ENCODE measurements at regions not wholly inside any gene's neighbourhood (a gene's known extent, or its start where the extent isn't known, plus 50 kb on each side); places are given as distances from the start of the nearest gene placed in this dataset.

DNA sequence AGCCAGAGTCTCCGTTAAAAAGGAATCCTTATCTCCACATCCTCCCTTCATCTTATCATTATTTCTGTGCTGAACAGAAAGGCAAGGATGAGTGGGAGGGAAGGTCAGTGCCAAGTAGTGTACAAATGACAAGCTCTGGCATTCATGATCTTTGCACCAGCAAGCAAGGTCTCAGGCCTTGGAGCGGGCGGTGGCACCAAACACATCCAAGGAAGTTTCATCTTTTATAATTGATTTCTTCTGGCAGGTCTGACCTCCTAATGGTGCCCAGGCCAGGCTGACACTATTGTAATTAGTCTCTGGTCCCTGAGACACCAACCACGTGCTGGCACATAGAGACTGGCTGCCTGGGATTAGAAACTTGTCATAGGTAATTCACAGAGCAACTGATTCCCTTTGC is 336.6 kb downstream of the EN1 start:
- DNase-seq (ENCODE audit: low read depth): no peak

- DNase-seq (ENCODE audit: low read depth): no peak
Observed at GRCh38 chr2:118509319-118510004, 338.0 kb downstream of the EN1 start.

DNA sequence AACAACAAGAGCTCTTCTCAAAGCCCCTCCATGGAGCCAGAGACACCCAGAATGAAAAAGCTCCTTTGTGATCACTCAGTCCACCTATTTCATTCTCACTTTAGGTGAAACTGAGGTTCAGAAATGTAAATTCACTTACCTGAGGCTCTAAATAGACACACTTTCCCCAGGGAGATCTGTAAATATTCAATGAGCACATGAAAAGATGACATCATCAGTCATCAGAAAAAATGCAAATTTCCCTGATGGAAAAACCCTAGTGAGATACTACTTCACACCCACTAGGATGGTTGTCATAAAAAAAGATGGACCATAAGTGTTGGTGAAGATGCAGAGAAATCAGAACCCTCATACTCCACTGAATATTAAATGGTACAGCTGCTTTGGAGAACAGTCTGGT is 339.2 kb downstream of the EN1 start:
- no peak for DNase-seq (ENCODE audit: low read depth)

DNA sequence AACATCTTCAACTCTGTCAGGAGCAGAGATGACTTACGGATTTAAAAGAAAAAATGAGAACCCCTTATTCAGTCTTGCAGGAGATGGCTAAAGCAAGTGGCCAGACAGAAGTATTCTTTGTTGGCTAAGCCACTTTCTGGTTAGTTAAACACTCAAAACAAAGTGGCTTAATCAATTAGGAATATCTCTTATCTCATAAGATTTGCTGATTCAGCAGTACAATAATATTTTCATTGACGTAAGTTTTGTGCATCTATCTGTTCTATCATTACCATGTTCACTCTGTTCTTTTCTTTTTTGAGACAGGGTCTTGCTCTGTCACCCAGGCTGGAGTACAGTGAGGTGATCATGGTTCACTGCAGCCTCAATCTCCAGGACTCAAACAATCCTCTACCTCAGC is 342.0 kb downstream of the EN1 start:
- DNase-seq (ENCODE audit: low read depth): no peak

- no peak for DNase-seq (ENCODE audit: low read depth)
Observed at GRCh38 chr2:118502106-118502505, 345.3 kb downstream of the EN1 start.

GRCh38 chr2:118498943-118499342 is 348.5 kb downstream of the EN1 start:
- DNase-seq (ENCODE audit: low read depth): no peak

- DNase-seq (ENCODE audit: low read depth): no peak
Observed at GRCh38 chr2:118496870-118497611, 350.4 kb downstream of the EN1 start.

DNA sequence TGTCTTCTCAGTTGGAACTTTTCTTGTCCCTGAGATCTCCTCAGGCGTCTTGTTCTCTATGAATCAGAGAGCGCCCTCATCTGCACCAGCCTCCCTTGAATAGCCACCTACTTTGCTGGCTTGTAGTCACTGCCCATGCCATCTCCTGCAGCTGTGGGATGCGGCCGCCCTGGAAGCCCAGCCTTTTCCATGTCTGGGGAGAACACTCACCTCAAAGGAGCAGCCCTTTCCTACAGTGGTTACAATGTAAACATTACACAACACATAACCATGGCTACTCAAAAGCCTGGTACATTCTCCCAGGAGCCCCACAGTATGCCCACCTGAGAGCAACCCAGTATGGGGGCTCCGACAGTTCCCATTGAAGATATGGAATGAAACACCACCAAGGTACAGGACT is 351.0 kb downstream of the EN1 start:
- DNase-seq (ENCODE audit: low read depth): no peak

DNA sequence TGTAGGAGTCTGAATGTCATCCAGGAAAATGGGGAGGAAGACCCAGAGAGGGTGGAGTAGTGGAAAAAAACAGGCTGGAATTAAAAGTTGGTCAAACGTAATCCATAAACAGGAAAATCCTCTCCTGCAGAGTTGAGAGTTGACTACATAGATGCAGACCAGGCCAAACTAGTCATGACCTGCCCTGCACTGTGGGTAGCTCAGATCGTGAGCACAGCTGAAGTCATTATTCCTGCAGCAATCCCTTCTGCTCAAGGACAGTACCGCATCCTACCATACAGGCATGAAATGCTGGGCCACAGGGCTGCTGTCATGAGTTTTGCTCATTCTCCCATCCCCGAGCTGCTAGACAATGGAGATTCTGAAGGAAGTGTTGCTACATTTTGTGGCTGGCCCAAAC is 352.2 kb downstream of the EN1 start:
- no peak for DNase-seq (ENCODE audit: low read depth)

DNA sequence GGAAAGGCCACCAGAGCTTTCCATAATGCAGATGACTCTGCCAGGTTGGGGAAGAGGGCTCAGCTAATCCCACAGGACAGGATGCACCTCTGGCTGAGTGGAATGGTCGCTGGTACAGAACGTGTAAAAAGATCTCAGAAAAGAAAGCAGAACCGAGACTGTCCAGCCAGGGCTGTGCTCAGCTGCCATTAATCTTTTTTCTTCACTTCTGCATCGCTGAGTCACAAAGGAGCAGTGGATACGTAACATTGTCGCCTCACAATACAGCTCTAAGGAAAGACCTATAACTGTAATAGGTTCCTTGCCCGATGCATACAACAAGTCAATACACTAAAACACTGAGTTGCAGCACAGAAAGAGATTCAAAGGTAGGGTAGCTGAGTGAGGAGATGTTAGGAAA is 354.2 kb downstream of the EN1 start:
- DNase-seq (ENCODE audit: low read depth): no peak

GRCh38 chr2:118492335-118492734 is 355.1 kb downstream of the EN1 start:
- DNase-seq (ENCODE audit: low read depth): no peak

GRCh38 chr2:118490330-118490729 is 357.1 kb downstream of the EN1 start:
- no peak for DNase-seq (ENCODE audit: low read depth)

GRCh38 chr2:118489712-118490299 is 357.6 kb downstream of the EN1 start:
- DNase-seq (ENCODE audit: low read depth): no peak

DNA sequence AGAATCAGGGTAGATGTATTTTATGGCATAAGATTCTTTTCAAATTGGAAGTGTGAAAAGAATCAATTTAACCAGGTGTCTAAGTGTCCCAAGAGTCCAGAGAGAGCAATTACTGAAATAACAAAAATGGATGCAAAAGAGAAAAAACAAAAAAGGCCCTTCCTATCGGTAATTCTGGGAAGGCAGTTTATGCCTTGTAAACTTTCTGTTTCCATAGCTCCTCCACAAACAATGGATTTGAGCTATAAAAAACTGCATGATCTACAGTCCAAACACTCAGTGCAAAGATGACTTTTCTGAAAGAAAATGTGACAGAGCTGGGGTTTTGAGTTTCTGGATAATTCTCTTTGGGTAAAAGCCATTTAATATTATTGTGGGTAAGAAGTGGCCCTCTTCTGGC is 366.1 kb downstream of the EN1 start:
- no peak for DNase-seq (ENCODE audit: low read depth)

- DNase-seq (ENCODE audit: low read depth): no peak
Observed at GRCh38 chr2:118479020-118479419, 368.4 kb downstream of the EN1 start.

GRCh38 chr2:118477111-118477862 is 370.2 kb downstream of the EN1 start:
- DNase-seq (ENCODE audit: low read depth): no peak

- no peak for DNase-seq (ENCODE audit: low read depth)
Observed at GRCh38 chr2:118475622-118476205, 371.7 kb downstream of the EN1 start.

DNA sequence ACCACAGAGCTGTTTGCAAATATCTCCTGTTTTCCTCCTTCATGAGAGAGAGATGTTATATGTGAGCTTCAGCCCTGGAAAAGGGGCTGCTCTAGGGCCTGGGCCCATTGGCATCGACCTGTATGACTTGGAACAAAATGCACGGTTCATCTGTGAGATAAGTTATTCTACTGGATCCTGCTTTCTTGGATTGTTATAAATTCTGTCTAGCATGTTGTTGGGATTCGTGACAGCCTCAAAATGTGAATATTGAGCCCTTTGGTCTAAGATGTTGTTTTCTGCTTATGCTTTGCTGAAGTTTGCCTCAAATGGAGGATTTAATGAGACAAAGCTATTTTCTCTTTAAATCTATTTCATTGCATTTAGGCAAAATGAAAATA is 372.9 kb downstream of the EN1 start:
- DNase-seq (ENCODE audit: low read depth): no peak

GRCh38 chr2:118473846-118474540 is 373.5 kb downstream of the EN1 start:
- no peak for DNase-seq (ENCODE audit: low read depth)

- DNase-seq (ENCODE audit: low read depth): no peak
Observed at GRCh38 chr2:118473241-118473640, 374.2 kb downstream of the EN1 start.

GRCh38 chr2:118470297-118470696 is 377.2 kb downstream of the EN1 start:
- DNase-seq (ENCODE audit: low read depth): no peak

DNA sequence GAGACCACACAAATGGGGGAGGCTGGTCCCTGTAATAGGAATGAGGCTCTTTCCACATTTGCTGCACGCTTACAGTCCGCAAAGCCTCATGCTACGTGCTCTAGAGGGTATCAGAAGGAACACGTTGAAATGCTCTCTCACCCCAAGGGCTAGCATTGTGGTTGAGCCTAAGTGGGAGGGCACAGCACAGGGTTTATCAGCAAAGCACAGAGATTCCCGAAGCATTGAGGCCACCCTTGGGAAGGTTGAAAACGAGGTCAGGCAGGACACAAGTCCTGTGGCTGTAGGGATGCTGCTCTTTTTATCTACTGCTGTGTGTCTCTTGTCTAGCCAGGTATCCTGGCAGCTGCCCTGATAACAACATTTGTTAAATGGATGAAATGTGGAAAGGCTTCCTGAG is 378.3 kb downstream of the EN1 start:
- DNase-seq (ENCODE audit: low read depth): no peak

All from stimulated activated CD8-positive, alpha-beta memory T cell treated with anti-CD3 and anti-CD28 coated beads, Interleukin-4, amount 100 ng/mL, for 24 hours (primary cell).